Activated naive CD8-positive, alpha-beta T cell treated with anti-CD3 and anti-CD28 coated beads, Interleukin-2, amount 50 U/mL, for 24 hours (primary cell): ENCODE measurements at regions not wholly inside any gene's neighbourhood (a gene's known extent, or its start where the extent isn't known, plus 50 kb on each side); places are given as distances from the start of the nearest gene placed in this dataset.

Experiments used
- ATAC-seq: fragments of 150-1000 bp; cut with Tn5 transposase; one replicate; pipeline ENCODE4 v1.10.0; 2021
- DNase-seq: peaks from one replicate; pipeline ENCODE4 v3.0.0; 2021
- H3K27ac Mint-ChIP-seq: one replicate; pipeline ENCODE4 v1.8.0; 2021; ENCODE audit warnings: mild to moderate bottlenecking, mixed read lengths
- H3K27me3 Mint-ChIP-seq: one replicate; pipeline ENCODE4 v1.8.0; 2021; ENCODE audit warnings: mixed read lengths
- H3K36me3 Mint-ChIP-seq: one replicate; pipeline ENCODE4 v1.8.0; 2021; ENCODE audit warnings: low read depth, mixed read lengths
- H3K4me1 Mint-ChIP-seq: one replicate; pipeline ENCODE4 v1.8.0; 2021; ENCODE audit warnings: mixed read lengths
- H3K4me3 Mint-ChIP-seq: one replicate; pipeline ENCODE4 v1.8.0; 2021; ENCODE audit warnings: mild to moderate bottlenecking, moderate library complexity, mixed read lengths
- H3K9me3 Mint-ChIP-seq: one replicate; pipeline ENCODE4 v1.8.0; 2021; ENCODE audit warnings: mixed read lengths

DNA sequence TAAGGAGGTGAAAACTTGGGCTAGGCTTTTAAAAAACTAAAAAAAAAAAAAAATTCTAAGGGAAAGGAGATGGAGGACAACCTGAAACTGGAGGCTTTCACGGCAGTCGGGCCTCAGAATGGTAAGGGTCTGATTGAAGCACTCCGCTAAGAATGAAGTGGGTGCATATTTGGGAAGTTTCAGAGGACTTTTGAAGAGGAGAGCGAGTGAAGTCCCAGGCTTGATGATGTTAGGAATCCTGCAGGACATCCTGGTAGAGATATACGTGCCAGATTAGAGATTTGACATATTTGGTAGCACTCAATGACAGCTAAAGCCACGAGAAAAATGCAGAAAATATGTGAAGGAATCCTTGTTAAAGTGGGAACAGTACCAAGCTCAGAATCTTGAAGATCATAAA is 186.2 kb downstream of the SNAPC1 start:
- no peaks in the 10 kb centered on the region for H3K36me3 Mint-ChIP-seq
- DNase-seq (no peak), ATAC-seq (no peak)
- no peaks in the 10 kb centered on the region for H3K4me1 Mint-ChIP-seq
- peaks cover 6% of the 10 kb centered on the region for H3K27me3 Mint-ChIP-seq
- no peak overlapping the region for H3K4me3 Mint-ChIP-seq
- H3K9me3 Mint-ChIP-seq: no peaks in the 10 kb centered on the region
- no peak overlapping the region for H3K27ac Mint-ChIP-seq

DNA sequence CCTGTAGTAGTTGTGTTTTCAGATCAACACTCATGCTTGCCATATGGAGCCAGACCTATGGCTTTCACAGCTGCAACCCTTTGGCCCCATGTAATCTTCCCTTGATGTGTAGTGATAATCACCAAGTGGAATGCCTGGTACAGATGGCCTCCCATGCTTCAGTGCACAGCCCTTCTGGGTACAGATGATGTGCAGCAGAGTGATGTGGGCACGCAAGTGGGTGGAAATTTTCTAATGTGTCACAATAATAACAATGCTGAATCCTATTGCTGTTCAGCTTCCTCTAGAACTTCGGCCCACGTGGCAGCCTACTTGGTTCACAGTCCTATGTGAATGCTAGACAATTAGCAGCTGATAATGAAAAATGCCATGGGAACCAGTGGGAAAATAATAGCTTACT is 188.1 kb downstream of the SNAPC1 start:
- Mint-ChIP-seq H3K27me3 (peaks cover 3% of the 10 kb centered on the region), H3K4me3 (no peak overlapping the region), H3K9me3 (no peaks in the 10 kb centered on the region), H3K27ac (no peak overlapping the region), H3K36me3 (no peaks in the 10 kb centered on the region), H3K4me1 (no peaks in the 10 kb centered on the region)
- ATAC-seq: no peak
- DNase-seq: no peak

DNA sequence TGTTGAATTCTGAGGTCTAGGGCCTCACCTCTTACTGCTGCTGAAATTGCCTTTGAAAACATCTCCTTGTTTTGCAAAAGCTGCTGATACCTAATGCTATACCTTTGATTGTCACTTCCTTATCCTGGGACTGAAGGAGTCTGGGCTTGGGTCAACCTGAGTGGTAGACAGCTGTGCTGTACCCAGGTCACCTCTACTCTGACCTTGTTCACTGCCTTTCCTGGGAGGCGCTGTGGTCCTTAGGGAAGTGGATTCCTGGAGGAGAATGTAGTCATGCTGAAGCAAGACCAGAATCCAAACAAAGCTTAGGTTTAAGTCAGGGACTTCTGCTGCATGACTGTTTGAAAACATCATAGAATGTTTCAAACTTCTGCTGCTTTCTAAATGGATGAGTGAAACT is 191.4 kb downstream of the SNAPC1 start:
- Mint-ChIP-seq H3K4me3 (no peak overlapping the region), H3K9me3 (peaks cover 6% of the 10 kb centered on the region), H3K36me3 (no peaks in the 10 kb centered on the region), H3K4me1 (no peaks in the 10 kb centered on the region), H3K27ac (no peak overlapping the region), H3K27me3 (peaks cover 16% of the 10 kb centered on the region)
- ATAC-seq (no peak), DNase-seq (no peak)

DNA sequence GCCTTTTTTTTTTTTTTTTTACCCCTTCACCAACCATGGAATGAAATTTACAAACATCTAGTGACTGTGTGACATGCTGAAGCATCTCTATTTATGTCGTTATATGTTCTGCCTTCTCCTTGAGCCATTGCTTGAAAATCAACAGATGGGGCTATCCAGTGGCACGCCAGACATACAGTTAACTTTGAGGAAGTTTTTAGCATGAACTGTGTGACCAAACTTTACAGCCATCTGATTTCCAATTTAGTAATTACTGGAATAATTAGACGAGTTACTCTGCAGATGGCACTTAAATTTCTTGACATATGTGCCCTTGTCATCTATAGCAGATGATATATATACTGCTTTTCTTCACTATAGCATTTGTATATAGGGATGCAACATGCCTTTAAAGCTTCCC is 192.1 kb downstream of the SNAPC1 start:
- DNase-seq (no peak), ATAC-seq (no peak)
- Mint-ChIP-seq H3K36me3 (no peaks in the 10 kb centered on the region), H3K27ac (no peak overlapping the region), H3K4me3 (no peak overlapping the region), H3K9me3 (peaks cover 6% of the 10 kb centered on the region), H3K27me3 (peaks cover 20% of the 10 kb centered on the region), H3K4me1 (no peaks in the 10 kb centered on the region)

DNA sequence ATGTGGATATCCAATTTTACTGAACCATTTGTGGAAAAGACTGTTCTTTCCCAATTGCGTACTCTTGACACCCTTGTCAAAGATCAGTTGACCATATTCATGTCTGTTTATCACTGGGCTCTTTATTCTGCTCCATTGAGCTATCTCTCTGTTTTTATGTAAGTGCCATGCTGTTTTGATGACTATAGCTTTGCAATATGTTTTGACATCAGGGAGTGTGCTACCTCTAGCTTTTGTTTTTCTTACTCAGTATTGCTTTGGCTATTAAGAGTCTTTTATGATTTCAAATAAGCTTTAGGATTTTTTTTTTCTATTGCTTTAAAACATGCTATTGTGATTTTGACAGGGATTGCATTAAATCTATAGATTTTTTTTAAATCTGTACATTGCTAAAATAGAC is 194.3 kb downstream of the SNAPC1 start:
- Mint-ChIP-seq H3K9me3 (peaks cover 6% of the 10 kb centered on the region), H3K27ac (no peak overlapping the region), H3K27me3 (peaks cover 26% of the 10 kb centered on the region), H3K36me3 (no peaks in the 10 kb centered on the region), H3K4me3 (no peak overlapping the region), H3K4me1 (no peaks in the 10 kb centered on the region)
- no peak for DNase-seq
- no peak for ATAC-seq

DNA sequence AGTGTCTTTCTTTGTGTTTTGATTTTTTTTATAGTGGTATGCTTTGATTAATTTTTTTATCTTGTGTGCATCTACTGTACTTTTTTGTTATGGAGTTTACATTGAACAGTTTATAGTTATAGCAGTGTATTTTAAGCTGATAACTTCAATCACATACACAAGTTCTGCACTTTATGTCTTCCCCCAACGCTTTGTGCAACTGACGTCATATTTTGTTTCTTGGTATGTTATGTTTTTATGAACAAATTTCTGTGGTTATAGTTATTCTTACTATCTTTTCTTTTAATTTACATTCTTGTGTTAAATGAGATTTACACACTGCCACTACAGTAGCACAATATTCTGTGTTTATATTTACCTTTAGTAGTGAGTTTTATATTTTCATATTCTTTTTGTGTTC is 197.1 kb downstream of the SNAPC1 start:
- H3K4me3 Mint-ChIP-seq: no peak overlapping the region
- no peaks in the 10 kb centered on the region for H3K4me1 Mint-ChIP-seq
- peaks cover 6% of the 10 kb centered on the region for H3K9me3 Mint-ChIP-seq
- no peaks in the 10 kb centered on the region for H3K36me3 Mint-ChIP-seq
- no peak for DNase-seq
- no peak overlapping the region for H3K27ac Mint-ChIP-seq
- peaks cover 30% of the 10 kb centered on the region for H3K27me3 Mint-ChIP-seq
- no peak for ATAC-seq

DNA sequence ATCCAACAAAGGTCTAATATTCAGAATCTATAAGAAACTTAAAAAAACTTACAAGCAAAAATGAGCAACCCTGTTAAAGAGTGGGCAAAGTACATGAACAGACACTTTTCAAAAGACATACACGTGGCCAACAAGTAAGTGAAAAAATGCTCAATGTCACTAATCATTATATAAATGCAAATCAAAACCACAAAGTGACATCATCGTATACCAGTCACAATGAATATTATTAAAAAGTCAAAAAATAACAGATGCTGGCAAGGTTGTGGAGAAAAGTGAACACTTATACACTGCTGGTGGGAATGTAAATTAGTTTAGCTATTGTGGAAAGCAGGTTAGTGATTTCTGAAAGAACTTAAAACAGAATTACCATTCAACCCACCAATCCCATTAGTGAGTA is 199.1 kb downstream of the SNAPC1 start:
- DNase-seq: no peak
- H3K4me3 Mint-ChIP-seq: no peak overlapping the region
- peaks cover 30% of the 10 kb centered on the region for H3K27me3 Mint-ChIP-seq
- H3K4me1 Mint-ChIP-seq: no peaks in the 10 kb centered on the region
- no peak overlapping the region for H3K27ac Mint-ChIP-seq
- ATAC-seq: no peak
- H3K9me3 Mint-ChIP-seq: peaks cover 3% of the 10 kb centered on the region
- H3K36me3 Mint-ChIP-seq: no peaks in the 10 kb centered on the region

DNA sequence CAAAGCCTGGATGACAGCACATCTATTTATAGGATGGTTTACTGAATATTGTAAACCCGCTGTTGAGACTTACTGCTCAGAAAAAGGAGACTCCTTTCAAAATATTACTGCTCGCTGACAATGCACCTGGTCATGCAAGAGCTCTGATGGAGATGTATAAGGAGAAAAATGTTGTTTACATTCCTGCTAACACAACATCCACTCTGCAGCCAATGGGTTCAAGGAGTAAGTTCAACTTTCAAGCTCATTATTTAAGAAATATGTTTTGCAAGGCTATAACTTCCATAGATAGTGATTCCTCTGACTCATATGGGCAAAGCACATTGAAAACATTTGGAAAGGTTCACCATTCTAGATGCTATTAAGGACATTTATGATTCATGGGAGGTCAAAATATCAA is 201.7 kb downstream of the SNAPC1 start:
- H3K9me3 Mint-ChIP-seq: no peaks in the 10 kb centered on the region
- H3K27ac Mint-ChIP-seq: no peak overlapping the region
- no peak overlapping the region for H3K4me3 Mint-ChIP-seq
- peaks cover 26% of the 10 kb centered on the region for H3K27me3 Mint-ChIP-seq
- H3K36me3 Mint-ChIP-seq: no peaks in the 10 kb centered on the region
- no peaks in the 10 kb centered on the region for H3K4me1 Mint-ChIP-seq
- no peak for DNase-seq
- ATAC-seq: no peak

DNA sequence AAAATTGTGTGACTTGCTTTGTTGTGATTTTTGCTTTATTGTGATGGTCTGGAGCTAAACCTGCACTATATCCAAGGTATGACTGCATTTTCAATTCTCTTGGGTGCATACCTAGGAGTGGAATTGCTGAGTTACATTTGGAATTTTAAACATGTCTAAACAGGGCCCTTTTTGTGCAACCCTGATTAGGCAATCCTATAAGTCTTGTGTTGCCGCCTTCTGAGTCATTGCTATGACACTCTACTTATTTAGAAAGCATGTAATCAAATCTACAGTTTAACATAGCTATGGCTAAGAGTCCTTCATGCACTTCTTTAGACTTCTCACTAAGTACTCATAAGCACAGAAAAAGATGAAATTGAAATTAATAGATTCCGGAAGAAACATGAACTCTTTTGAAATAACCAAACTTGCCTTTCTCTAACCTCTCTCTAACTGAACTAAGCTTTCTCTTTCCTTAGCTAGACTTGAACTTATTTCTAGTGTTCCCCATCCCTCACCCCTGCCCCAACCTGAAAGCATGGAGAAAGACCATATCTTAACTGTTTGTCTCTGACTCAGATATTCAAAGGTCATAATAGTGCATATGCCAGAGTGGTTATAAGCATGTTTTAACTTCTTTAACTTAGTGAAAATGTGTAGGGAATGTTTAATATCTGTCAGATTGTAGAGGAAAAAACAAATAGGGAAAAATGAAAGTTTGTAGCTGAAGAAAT is 203.0 kb downstream of the SNAPC1 start:
- ATAC-seq (no peak), DNase-seq (no peak)
- no peak overlapping the region for H3K27ac Mint-ChIP-seq
- H3K4me3 Mint-ChIP-seq: no peak overlapping the region
- no peaks in the 10 kb centered on the region for H3K4me1 Mint-ChIP-seq
- H3K27me3 Mint-ChIP-seq: peaks cover 19% of the 10 kb centered on the region
- no peaks in the 10 kb centered on the region for H3K9me3 Mint-ChIP-seq
- no peaks in the 10 kb centered on the region for H3K36me3 Mint-ChIP-seq

DNA sequence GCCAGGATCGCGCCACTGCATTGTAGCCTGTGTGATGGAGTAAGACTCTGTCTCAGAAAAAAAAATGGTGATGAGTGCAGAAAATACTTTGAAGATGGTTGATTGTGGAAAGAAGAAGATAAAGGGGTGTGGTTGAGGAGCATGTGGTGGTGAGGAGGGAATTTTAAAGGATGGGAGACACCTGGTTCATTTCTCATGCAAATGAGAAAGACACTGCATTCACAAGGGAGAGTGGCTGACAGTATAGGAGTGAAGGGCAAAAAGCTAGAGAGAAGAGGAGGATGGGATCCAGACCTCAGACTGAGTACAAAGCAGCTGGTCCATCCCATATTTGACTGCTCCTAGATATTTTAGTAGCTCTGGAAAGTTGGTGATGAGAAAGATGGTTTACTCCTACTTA is 206.0 kb downstream of the SNAPC1 start:
- Mint-ChIP-seq H3K9me3 (no peaks in the 10 kb centered on the region), H3K4me1 (no peaks in the 10 kb centered on the region), H3K27ac (no peak overlapping the region), H3K36me3 (no peaks in the 10 kb centered on the region), H3K4me3 (no peak overlapping the region), H3K27me3 (peaks cover 13% of the 10 kb centered on the region)
- ATAC-seq (no peak), DNase-seq (no peak)

DNA sequence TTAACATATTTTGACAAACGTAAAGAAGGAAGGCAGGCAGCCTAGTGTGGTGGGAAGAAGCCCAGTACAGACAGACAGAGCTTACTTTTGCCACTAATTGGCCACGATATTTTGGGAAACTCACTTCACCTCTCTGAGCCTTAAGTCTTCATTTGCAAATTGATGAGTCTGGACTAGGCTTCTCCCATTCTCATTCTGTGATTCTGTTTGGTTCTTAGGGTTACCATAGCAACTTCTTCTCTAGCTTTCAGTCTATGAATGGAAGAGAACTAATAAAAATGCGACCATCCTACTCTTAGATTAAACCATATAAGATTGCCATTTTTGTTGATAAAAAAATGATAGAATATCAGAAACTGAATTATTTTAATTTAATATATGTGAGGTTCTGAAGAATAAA is 210.5 kb downstream of the SNAPC1 start:
- Mint-ChIP-seq H3K36me3 (no peaks in the 10 kb centered on the region), H3K4me1 (no peaks in the 10 kb centered on the region), H3K9me3 (peaks cover 11% of the 10 kb centered on the region), H3K27me3 (peaks cover 8% of the 10 kb centered on the region), H3K4me3 (no peak overlapping the region), H3K27ac (no peak overlapping the region)
- ATAC-seq (no peak), DNase-seq (no peak)

DNA sequence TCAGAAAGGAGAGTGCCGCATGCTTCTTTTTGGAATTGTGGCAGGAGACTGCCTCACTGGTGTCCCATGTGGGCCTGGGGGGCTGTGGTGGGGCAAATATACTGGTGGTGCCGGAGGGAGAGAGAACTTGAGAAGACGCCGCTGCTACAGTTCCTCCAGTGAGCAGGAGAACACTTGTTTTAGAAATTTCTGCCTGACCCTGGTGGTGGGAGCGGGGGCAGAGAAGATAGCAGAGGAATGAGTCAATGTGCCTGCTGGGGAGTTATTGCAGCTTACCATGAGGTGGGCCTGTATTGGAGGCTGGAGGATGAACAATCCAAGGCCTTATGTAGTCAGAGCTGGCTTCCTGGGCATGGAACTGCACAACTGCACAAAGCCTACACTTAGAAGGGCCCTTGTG is 211.8 kb downstream of the SNAPC1 start:
- Mint-ChIP-seq H3K9me3 (peaks cover 15% of the 10 kb centered on the region), H3K36me3 (no peaks in the 10 kb centered on the region), H3K4me3 (no peak overlapping the region), H3K4me1 (no peaks in the 10 kb centered on the region), H3K27ac (no peak overlapping the region), H3K27me3 (peaks cover 7% of the 10 kb centered on the region)
- no peak for ATAC-seq
- no peak for DNase-seq

DNA sequence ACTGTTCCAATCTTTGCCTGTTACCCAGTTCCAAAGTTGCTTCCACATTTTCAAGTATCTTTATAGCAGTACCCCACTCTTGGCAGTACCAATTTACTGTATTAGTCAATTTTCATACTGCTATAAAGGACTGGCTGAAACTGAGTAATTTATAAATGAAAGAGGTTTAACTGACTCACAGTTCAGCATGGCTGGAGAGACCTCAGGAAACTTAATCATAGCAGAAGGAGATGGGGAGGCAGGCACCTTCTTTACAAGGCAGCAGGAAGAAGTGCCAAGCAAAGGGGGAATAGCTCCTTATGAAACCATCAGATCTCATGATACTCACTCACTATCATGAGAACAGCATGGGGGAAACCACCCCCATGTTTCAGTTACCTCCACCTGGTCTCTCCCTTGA is 215.0 kb downstream of the SNAPC1 start:
- no peak overlapping the region for H3K4me3 Mint-ChIP-seq
- H3K36me3 Mint-ChIP-seq: no peaks in the 10 kb centered on the region
- H3K27ac Mint-ChIP-seq: no peak overlapping the region
- H3K4me1 Mint-ChIP-seq: no peaks in the 10 kb centered on the region
- H3K27me3 Mint-ChIP-seq: peaks cover 5% of the 10 kb centered on the region
- no peak for DNase-seq
- ATAC-seq: no peak
- peaks cover 15% of the 10 kb centered on the region for H3K9me3 Mint-ChIP-seq

DNA sequence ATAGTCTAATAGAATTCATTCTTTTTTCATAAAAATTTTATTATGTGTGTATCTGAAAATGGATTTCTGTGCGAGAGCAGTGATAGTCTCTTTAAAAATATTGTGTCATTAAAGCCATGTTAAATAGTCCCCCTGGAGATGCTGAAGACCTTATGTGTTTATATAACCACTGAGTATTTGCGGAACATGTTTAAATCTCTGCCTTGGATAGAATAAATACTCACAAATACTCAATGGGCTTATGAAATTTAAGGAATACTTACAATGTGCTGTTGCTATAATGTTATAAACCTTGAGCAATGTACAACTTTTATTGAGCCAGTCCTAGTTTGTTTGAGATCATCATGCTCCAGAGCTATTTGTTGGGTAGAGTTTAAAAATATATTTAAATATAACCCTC is 226.0 kb downstream of the SNAPC1 start:
- H3K4me3 Mint-ChIP-seq: no peak overlapping the region
- ATAC-seq (no peak), DNase-seq (no peak)
- H3K27ac Mint-ChIP-seq: no peak overlapping the region
- no peaks in the 10 kb centered on the region for H3K36me3 Mint-ChIP-seq
- H3K9me3 Mint-ChIP-seq: no peaks in the 10 kb centered on the region
- H3K27me3 Mint-ChIP-seq: peaks cover 4% of the 10 kb centered on the region
- H3K4me1 Mint-ChIP-seq: no peaks in the 10 kb centered on the region

DNA sequence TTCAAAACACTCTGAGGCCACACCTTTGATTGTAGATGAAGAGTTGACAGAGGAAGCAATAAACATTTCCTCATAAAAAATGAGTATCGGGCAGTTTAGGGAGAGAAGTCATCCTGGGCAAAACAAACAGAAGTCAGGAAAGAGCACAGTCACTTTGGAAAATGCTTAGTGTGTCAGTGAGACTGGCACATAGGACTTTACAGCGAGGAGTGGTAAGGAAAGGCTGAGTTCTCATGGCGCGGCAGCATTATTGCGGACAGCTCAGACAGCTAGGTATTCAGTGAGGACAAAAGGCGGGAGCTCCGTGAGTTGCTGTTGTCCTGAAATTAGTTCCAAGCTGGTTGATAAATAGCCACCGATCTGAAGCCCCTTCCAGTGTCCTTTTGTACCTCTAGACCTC is 229.9 kb downstream of the SNAPC1 start:
- no peaks in the 10 kb centered on the region for H3K9me3 Mint-ChIP-seq
- H3K27ac Mint-ChIP-seq: no peak overlapping the region
- no peak overlapping the region for H3K4me3 Mint-ChIP-seq
- H3K36me3 Mint-ChIP-seq: no peaks in the 10 kb centered on the region
- H3K4me1 Mint-ChIP-seq: no peaks in the 10 kb centered on the region
- DNase-seq (no peak), ATAC-seq (no peak)
- peaks cover 4% of the 10 kb centered on the region for H3K27me3 Mint-ChIP-seq

DNA sequence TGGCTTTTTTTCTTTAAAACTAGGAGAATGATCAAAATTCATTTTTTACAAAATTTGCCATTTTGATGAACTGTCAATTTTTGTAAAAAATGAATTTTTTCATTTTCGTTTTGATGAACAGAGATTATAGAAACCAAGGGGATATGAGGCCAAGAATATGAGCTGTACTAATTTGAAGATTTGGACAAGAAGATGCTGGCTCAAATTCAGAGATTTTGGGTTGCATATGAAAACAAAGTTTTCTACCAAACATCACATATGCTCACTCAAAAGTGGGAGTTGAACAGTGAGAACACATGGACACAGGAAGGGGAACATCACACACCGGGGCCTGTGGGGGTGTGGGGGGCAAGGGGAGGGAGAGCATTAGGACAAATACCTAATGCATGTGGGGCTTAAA is 230.7 kb downstream of the SNAPC1 start:
- Mint-ChIP-seq H3K4me3 (no peak overlapping the region), H3K27me3 (peaks cover 4% of the 10 kb centered on the region), H3K36me3 (no peaks in the 10 kb centered on the region), H3K9me3 (no peaks in the 10 kb centered on the region), H3K4me1 (no peaks in the 10 kb centered on the region), H3K27ac (no peak overlapping the region)
- ATAC-seq (no peak), DNase-seq (no peak)
